NCI-H1417 treated with DMSO at 0.1 percent for 48 hours (cell line): ENCODE measurements at regions not wholly inside any gene's neighbourhood (a gene's known extent, or its start where the extent isn't known, plus 50 kb on each side); places are given as distances from the start of the nearest gene placed in this dataset.
"Not testable (repeated sequence)": the region's sequence is repeated elsewhere in the genome, so short reads cannot be mapped to it uniquely, and the experiment has no call there.

Experiments used
- DNase-seq: peaks from one replicate; lab custom pipeline; 2025; lab: John Stamatoyannopoulos, UW

GRCh38 chrX:128961290-128961689, 562.0 kb downstream of the SMARCA1 start:
- no peak for DNase-seq

GRCh38 chrX:128954697-128955096, 568.6 kb downstream of the SMARCA1 start:
- DNase-seq: not testable (repeated sequence)

GRCh38 chrX:128931071-128931470, 592.2 kb downstream of the SMARCA1 start:
- no peak for DNase-seq

GRCh38 chrX:128929271-128930057, 593.8 kb downstream of the SMARCA1 start:
- no peak for DNase-seq

- DNase-seq: no peak
Measured at GRCh38 chrX:128928636-128929035, 594.7 kb downstream of the SMARCA1 start.

- no peak for DNase-seq
Measured at GRCh38 chrX:128927363-128927762, 595.9 kb downstream of the SMARCA1 start.

- no peak for DNase-seq
Measured at GRCh38 chrX:128906753-128907152, 616.5 kb downstream of the SMARCA1 start.

- DNase-seq: no peak
Measured at GRCh38 chrX:128901018-128901417, 622.3 kb downstream of the SMARCA1 start.

- no peak for DNase-seq
Measured at GRCh38 chrX:128897621-128898020, 625.7 kb downstream of the SMARCA1 start.

GRCh38 chrX:128891554-128891953, 631.7 kb downstream of the SMARCA1 start:
- no peak for DNase-seq

- no peak for DNase-seq
Measured at GRCh38 chrX:128884430-128884829, 638.9 kb downstream of the SMARCA1 start.

- DNase-seq: no peak
Measured at GRCh38 chrX:128883650-128884049, 639.6 kb downstream of the SMARCA1 start.

GRCh38 chrX:128870361-128870760, 652.9 kb downstream of the SMARCA1 start:
- no peak for DNase-seq

GRCh38 chrX:128862557-128862956, 660.7 kb downstream of the SMARCA1 start:
- no peak for DNase-seq

GRCh38 chrX:128848374-128848773, 674.9 kb downstream of the SMARCA1 start:
- DNase-seq: no peak

- DNase-seq: no peak
Measured at GRCh38 chrX:128846385-128846784, 676.9 kb downstream of the SMARCA1 start.

GRCh38 chrX:128818690-128819089, 704.6 kb downstream of the SMARCA1 start:
- DNase-seq: no peak

- DNase-seq: no peak
Measured at GRCh38 chrX:128816919-128817318, 706.4 kb downstream of the SMARCA1 start.

- DNase-seq: no peak
Measured at GRCh38 chrX:128807367-128807766, 715.9 kb downstream of the SMARCA1 start.

GRCh38 chrX:128805236-128805635, 718.1 kb downstream of the SMARCA1 start:
- DNase-seq: no peak

- DNase-seq: no peak
Measured at GRCh38 chrX:128804828-128805227, 718.5 kb downstream of the SMARCA1 start.

- no peak for DNase-seq
Measured at GRCh38 chrX:128800138-128800537, 723.2 kb downstream of the SMARCA1 start.

- DNase-seq: not testable (repeated sequence)
Measured at GRCh38 chrX:128783139-128783538, 730.9 kb upstream of the ACTRT1 start.

GRCh38 chrX:128781506-128781905, 729.3 kb upstream of the ACTRT1 start:
- no peak for DNase-seq
